Mucosa of gallbladder (tissue), 1 donor: ENCODE measurements at regions not wholly inside any gene's neighbourhood (a gene's known extent, or its start where the extent isn't known, plus 50 kb on each side); places are given as distances from the start of the nearest gene placed in this dataset.
"Not testable (repeated sequence)": the region's sequence is repeated elsewhere in the genome, so short reads cannot be mapped to it uniquely, and the experiment has no call there.

Source experiments
- DNase-seq: peaks from one replicate; pipeline ENCODE4 v3.0.0-alpha.2; 2020; ENCODE audit warnings: low spot score
- donor health status: DM: no; HTN: no; CAD: no.

GRCh38 chr5:98204798-98205197 is 568.7 kb upstream of the RGMB start:
- DNase-seq = no peak

- no peak for DNase-seq
Measured at GRCh38 chr5:98205691-98206461, 567.6 kb upstream of the RGMB start.

GRCh38 chr5:98206566-98206965 is 566.9 kb upstream of the RGMB start:
- DNase-seq = no peak

DNA sequence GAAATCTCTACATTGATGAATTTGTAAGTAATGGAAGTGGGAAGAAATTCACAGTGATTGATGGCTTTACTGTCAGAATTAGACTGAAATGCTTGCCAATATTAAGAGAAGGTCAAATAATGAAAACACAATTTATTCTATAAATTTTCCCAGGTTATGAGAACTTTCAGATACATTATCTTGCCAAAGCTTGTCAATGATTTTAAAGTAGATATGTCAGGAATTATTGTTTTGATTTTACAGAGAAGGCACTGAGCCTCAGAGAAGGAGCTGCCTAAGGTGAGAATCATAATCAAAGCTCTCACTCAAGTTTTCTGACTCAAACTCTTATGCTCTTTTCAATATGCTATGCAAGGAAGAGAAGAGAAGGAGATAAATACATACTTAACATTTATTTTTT is 564.0 kb upstream of the RGMB start:
- no peak for DNase-seq

DNA sequence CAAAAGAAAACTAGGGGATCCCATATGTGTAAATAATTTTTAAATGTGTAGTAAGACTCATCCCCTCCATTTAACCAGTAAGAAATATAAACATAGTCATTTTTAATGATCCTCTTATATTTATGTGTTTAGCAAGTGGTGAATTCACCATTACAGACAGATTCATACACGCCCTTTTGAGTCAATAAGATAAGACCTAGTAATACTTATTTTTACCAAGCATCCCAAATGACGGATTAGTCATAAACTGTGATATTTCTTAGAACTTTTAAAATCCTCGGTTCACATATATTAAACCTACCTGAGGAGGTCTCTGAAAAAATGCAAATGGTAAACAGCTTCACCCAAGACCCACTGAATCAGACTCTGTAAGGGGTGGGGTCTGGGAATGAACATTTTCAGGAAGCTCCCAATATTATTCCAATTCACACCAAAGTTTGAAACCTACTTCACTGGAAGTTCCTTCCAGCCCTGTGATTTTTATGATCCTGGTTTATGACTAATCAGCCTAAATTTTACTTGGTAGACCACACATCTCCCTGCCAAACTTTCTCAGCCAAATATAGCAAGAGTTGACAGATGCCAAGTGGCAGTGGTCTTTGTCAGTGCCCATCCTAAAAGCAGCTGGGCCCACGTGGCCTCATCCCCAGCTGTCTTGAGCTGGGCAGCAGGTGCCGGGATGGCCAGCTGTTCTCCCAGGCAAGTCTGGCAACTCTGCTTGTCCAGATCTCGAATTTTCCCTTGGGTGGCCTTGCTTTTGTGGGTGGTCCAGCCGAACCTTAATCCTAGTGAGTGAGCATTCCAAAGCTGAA is 559.0 kb upstream of the RGMB start:
- no peak for DNase-seq

DNA sequence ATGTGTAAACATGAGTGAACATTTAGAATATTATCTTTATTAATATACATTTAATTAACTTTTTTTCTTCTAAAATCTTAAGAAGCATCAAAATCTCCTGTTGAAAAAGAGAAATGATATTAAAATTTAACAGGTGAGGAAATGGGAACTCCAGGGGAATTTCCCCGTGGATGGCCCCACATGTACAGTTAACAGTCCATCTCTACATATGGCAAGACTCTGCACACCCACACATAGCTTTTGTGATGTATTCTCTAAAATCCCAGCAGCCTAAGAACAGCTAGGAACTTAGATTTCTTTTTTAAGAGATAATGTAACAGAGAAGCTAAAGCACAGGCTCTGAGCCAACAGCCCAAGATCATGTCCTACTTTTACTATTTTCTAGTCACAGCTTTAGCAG is 556.3 kb upstream of the RGMB start:
- no peak for DNase-seq

- no peak for DNase-seq
Measured at GRCh38 chr5:98218838-98219237, 554.6 kb upstream of the RGMB start.

- no peak for DNase-seq
Measured at GRCh38 chr5:98227489-98227888, 546.0 kb upstream of the RGMB start.

DNA sequence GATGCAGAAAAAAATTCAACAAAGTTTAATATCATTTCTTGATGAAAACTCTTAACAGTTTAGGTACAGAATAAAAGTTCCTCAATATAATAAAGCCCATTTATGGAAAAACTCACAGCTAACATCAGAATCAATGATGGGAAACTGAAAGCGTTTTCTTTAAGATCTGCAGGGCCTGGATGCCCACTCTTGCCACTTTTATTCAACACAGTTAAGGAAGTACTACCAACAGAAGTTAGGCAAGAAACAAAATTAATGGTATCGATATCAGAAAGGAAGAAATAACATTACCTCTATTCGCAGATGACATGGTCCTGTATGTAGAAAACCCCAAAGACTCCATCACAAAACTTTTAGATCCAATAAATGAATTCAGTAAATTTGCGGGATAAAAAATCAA is 542.4 kb upstream of the RGMB start:
- DNase-seq = no peak

GRCh38 chr5:98237794-98238193 is 535.7 kb upstream of the RGMB start:
- not testable (repeated sequence) for DNase-seq

DNA sequence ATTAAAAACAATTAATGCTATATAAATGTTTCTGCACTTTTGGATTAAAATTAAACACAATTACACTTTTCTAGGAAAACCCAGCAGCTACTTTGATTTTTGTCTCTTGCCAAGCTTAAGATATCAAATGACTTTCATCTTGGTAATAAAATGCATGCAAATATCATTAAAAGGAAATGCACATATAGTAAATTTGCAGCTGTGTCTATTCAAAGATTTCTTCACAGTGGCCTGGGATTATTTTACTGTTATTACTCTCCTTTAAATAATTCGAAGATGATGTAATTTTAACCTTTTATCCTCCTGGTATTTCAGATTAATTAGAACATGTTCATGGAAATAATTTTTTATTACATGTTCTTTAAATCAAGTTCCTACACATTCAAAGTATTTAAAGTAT is 529.5 kb upstream of the RGMB start:
- DNase-seq = no peak

DNA sequence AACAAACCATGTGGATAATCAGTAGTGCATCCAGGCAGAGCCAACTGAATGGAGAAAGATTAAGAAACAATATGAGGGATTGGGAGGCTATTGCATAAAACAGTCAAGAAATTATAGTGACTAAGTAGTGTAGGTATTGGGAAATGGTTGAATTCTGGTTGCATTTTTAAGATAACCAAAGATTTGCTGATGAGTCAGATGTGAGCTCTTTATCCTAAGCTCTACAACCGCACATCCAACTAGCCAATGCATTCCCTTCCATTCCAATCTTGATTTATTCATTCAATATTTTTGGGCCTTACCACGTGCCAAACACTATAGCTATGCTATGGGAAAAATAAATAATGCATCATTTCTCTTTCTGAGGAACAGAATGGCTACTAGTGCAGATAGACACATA is 524.5 kb upstream of the RGMB start:
- DNase-seq = no peak

DNA sequence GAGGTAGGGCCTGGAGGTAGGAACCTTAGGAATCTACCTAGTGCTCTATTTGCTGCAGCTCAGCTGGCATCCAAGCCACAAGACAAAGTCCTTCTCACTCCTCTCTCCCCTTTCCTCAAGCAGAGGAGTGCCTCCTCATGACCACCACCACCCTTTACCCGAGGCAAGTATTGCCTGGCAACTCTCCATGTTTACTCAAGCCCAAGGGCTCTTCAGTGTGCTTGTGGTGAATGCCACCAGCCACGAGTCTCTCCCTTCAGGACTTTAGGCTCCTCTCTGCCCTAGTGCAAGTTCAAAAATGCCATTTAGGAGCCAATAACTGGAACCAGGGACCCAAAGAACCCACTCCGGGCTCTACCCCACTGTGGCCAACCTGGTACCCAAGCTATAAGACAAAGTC is 514.5 kb upstream of the RGMB start:
- DNase-seq = no peak

- no peak for DNase-seq
Measured at GRCh38 chr5:98259595-98259994, 513.9 kb upstream of the RGMB start.

DNA sequence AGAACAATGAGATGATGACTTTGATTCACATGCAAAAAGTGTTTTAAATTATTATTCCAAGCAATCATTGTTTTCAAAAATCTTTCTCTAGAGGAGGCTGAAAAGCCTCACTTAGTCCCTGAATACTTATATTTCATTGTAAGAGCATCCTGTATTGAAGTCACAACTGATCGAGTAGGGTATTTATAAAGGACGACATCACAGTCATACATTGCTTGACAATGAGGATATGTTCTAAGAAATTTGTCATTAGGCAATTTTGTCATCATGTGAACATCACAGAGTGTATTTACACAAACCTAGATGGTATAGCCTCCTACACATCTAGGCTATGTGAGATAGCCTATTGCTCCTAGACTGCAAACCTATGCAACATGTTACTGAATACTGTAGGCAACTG is 510.4 kb upstream of the RGMB start:
- no peak for DNase-seq

GRCh38 chr5:98268162-98268860 is 505.2 kb upstream of the RGMB start:
- DNase-seq = no peak

- no peak for DNase-seq
Measured at GRCh38 chr5:98275980-98276379, 497.5 kb upstream of the RGMB start.

GRCh38 chr5:98282521-98282920 is 490.9 kb upstream of the RGMB start:
- no peak for DNase-seq

DNA sequence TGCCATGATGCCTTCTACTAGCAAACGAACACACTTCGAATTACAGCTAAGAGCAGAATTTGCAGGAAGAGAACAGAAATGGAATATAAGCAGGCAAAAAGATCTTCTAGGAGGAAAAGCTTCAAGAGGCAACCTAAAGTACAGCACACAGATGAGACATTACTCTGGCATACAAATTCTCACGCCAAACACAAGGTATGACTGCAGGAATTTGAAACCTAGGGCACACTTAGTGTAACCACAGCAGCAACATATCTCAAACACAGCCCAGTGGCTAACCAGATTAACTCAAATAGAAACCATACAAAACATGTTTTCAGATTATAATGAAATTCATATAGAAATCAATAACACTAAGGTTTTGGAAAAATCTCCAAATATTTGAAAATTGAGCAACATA is 481.0 kb upstream of the RGMB start:
- DNase-seq = no peak

- DNase-seq = no peak
Measured at GRCh38 chr5:98296426-98296825, 477.0 kb upstream of the RGMB start.

DNA sequence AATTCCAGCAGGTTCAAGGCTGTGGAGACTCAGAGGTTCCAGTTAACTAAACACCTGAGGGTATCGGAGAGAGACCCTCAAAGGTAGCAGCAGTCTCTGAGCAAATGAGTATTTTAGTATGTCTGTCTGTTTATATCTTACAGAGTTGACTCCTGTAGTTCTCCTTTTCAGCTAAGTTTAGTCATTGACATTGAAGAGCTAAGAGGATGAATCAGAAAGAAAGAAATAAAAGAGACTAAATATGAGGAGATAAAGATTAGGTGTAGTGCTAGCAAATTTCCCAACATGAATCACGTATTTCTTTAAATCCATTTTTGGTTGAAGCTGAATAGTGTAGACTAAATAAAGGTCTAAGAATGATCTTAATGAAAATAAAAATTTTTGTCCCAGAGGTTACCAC is 474.0 kb upstream of the RGMB start:
- DNase-seq = no peak

GRCh38 chr5:98301547-98301946 is 471.9 kb upstream of the RGMB start:
- DNase-seq = no peak

- DNase-seq = no peak
Measured at GRCh38 chr5:98307811-98308210, 465.7 kb upstream of the RGMB start.
